SK-N-SH (cell line): ENCODE measurements at regions not wholly inside any gene's neighbourhood (a gene's known extent, or its start where the extent isn't known, plus 50 kb on each side); places are given as distances from the start of the nearest gene placed in this dataset.

Experiments
- POLR2AphosphoS5 ChIP-seq: IDR thresholded peaks from 2 replicates; pipeline ENCODE4 v1.6.1; 2012; ENCODE audit warnings: low read depth, low read length
- SMC3 ChIP-seq: IDR thresholded peaks from 2 replicates; pipeline ENCODE4 v1.6.1; 2012; ENCODE audit warnings: low read depth, low read length, improper control_type of control experiment
- TF ChIP-seq, protein P1 (sequence below): fragments of 200-600 bp; sonication (generic); IDR thresholded peaks from 2 replicates; pipeline ENCODE4 v1.6.1; 2017; ENCODE audit warnings: antibody characterized with exemption, mild to moderate bottlenecking, moderate library complexity
- TF ChIP-seq, protein P2 (sequence below): IDR thresholded peaks from 2 replicates; pipeline ENCODE4 v1.6.1; 2012; ENCODE audit warnings: mild to moderate bottlenecking, low read depth, low read length, moderate library complexity

DNA sequence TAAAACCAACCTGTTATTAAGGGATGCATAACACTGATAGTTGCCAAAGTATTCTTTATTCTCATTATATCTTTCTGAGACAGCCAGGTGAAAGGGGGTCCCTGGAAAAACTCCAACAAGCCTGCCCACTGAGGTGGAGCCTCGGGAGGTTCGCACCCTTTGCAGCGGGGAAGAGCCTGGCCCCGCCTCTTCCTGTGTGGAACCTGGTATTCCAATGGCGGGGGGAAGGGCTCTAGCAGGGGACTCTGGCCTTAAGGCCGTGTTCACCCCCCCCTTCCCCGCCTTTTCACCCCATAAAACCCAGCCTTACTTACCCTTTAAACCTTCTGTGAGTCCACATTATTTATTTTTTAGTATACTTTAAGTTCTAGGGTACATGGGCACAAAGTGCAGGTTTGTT lies 62.4 kb upstream of the PDK4 start:
- TF ChIP-seq, protein P1, sequence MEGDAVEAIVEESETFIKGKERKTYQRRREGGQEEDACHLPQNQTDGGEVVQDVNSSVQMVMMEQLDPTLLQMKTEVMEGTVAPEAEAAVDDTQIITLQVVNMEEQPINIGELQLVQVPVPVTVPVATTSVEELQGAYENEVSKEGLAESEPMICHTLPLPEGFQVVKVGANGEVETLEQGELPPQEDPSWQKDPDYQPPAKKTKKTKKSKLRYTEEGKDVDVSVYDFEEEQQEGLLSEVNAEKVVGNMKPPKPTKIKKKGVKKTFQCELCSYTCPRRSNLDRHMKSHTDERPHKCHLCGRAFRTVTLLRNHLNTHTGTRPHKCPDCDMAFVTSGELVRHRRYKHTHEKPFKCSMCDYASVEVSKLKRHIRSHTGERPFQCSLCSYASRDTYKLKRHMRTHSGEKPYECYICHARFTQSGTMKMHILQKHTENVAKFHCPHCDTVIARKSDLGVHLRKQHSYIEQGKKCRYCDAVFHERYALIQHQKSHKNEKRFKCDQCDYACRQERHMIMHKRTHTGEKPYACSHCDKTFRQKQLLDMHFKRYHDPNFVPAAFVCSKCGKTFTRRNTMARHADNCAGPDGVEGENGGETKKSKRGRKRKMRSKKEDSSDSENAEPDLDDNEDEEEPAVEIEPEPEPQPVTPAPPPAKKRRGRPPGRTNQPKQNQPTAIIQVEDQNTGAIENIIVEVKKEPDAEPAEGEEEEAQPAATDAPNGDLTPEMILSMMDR: no peak
- TF ChIP-seq, protein P2, sequence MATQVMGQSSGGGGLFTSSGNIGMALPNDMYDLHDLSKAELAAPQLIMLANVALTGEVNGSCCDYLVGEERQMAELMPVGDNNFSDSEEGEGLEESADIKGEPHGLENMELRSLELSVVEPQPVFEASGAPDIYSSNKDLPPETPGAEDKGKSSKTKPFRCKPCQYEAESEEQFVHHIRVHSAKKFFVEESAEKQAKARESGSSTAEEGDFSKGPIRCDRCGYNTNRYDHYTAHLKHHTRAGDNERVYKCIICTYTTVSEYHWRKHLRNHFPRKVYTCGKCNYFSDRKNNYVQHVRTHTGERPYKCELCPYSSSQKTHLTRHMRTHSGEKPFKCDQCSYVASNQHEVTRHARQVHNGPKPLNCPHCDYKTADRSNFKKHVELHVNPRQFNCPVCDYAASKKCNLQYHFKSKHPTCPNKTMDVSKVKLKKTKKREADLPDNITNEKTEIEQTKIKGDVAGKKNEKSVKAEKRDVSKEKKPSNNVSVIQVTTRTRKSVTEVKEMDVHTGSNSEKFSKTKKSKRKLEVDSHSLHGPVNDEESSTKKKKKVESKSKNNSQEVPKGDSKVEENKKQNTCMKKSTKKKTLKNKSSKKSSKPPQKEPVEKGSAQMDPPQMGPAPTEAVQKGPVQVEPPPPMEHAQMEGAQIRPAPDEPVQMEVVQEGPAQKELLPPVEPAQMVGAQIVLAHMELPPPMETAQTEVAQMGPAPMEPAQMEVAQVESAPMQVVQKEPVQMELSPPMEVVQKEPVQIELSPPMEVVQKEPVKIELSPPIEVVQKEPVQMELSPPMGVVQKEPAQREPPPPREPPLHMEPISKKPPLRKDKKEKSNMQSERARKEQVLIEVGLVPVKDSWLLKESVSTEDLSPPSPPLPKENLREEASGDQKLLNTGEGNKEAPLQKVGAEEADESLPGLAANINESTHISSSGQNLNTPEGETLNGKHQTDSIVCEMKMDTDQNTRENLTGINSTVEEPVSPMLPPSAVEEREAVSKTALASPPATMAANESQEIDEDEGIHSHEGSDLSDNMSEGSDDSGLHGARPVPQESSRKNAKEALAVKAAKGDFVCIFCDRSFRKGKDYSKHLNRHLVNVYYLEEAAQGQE: no peak
- TF ChIP-seq POLR2AphosphoS5: no peak
- no peak for TF ChIP-seq SMC3
